ENCODE measurements at regions not wholly inside any gene's neighbourhood (a gene's known extent, or its start where the extent isn't known, plus 50 kb on each side); places are given as distances from the start of the nearest gene placed in this dataset.

DNA sequence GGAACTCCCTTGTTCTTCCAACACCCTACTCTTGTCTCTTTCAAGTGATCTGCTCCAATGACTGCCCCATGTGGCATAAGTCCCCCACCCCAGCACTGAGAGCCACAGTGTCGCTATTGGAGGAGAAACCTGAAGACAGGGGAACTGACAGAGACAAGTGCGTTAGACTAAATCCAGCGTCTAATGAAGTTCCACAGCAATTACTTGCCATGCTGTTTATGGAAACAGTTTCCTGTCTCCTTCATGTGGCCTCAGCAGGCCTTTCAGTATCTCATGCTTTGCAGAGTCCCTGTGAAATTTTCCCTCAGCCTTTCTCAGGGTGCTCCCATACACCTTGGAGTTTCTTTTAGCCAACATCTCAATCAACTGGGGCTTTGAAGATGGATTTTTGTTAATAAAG, 277.4 kb downstream of the ETS1 start (continued):
- TF ChIP-seq MAX (IDR thresholded peaks at IDR 0.05; ENCODE audit: low read depth, low read length) (no peak), YBX1 (IDR thresholded peaks at IDR 0.05) (no peak), BCLAF1 (IDR thresholded peaks at IDR 0.05) (no peak), RB1 (IDR thresholded peaks at IDR 0.05; ENCODE audit: borderline replicate concordance) (no peak), CBX3 (IDR thresholded peaks at IDR 0.05; ENCODE audit: borderline replicate concordance, low read depth) (no peak), HDAC2 (IDR thresholded peaks at IDR 0.05) (no peak), RELB (IDR thresholded peaks at IDR 0.05; ENCODE audit: low read depth) (no peak), CBFB (IDR thresholded peaks at IDR 0.05; ENCODE audit: low read depth) (no peak), ETV6 (conservative IDR thresholded peaks at IDR 0.05 in 1 of 2, IDR thresholded peaks at IDR 0.05 in 1 of 2; ENCODE audit: borderline replicate concordance in 1 of 2, low read depth in 1 of 2) (no peak), HDAC6 (IDR thresholded peaks at IDR 0.05; ENCODE audit: unreplicated experiment) (no peak)
- TF ChIP-seq, protein P1, sequence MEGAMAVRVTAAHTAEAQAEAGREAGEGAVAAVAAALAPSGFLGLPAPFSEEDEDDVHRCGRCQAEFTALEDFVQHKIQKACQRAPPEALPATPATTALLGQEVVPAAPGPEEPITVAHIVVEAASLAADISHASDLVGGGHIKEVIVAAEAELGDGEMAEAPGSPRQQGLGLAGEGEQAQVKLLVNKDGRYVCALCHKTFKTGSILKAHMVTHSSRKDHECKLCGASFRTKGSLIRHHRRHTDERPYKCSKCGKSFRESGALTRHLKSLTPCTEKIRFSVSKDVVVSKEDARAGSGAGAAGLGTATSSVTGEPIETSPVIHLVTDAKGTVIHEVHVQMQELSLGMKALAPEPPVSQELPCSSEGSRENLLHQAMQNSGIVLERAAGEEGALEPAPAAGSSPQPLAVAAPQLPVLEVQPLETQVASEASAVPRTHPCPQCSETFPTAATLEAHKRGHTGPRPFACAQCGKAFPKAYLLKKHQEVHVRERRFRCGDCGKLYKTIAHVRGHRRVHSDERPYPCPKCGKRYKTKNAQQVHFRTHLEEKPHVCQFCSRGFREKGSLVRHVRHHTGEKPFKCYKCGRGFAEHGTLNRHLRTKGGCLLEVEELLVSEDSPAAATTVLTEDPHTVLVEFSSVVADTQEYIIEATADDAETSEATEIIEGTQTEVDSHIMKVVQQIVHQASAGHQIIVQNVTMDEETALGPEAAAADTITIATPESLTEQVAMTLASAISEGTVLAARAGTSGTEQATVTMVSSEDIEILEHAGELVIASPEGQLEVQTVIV (IDR thresholded peaks at IDR 0.05; ENCODE audit: borderline replicate concordance, partially characterized antibody) = no peak
- TF ChIP-seq, protein P2, sequence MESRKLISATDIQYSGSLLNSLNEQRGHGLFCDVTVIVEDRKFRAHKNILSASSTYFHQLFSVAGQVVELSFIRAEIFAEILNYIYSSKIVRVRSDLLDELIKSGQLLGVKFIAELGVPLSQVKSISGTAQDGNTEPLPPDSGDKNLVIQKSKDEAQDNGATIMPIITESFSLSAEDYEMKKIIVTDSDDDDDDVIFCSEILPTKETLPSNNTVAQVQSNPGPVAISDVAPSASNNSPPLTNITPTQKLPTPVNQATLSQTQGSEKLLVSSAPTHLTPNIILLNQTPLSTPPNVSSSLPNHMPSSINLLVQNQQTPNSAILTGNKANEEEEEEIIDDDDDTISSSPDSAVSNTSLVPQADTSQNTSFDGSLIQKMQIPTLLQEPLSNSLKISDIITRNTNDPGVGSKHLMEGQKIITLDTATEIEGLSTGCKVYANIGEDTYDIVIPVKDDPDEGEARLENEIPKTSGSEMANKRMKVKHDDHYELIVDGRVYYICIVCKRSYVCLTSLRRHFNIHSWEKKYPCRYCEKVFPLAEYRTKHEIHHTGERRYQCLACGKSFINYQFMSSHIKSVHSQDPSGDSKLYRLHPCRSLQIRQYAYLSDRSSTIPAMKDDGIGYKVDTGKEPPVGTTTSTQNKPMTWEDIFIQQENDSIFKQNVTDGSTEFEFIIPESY (IDR thresholded peaks at IDR 0.05) = no peak
- TF ChIP-seq, protein P3, sequence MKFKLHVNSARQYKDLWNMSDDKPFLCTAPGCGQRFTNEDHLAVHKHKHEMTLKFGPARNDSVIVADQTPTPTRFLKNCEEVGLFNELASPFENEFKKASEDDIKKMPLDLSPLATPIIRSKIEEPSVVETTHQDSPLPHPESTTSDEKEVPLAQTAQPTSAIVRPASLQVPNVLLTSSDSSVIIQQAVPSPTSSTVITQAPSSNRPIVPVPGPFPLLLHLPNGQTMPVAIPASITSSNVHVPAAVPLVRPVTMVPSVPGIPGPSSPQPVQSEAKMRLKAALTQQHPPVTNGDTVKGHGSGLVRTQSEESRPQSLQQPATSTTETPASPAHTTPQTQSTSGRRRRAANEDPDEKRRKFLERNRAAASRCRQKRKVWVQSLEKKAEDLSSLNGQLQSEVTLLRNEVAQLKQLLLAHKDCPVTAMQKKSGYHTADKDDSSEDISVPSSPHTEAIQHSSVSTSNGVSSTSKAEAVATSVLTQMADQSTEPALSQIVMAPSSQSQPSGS (IDR thresholded peaks at IDR 0.05; ENCODE audit: low read length) = peak; percentile 67; the same call in 1 of the 2 replicates
- TF ChIP-seq, protein P4, sequence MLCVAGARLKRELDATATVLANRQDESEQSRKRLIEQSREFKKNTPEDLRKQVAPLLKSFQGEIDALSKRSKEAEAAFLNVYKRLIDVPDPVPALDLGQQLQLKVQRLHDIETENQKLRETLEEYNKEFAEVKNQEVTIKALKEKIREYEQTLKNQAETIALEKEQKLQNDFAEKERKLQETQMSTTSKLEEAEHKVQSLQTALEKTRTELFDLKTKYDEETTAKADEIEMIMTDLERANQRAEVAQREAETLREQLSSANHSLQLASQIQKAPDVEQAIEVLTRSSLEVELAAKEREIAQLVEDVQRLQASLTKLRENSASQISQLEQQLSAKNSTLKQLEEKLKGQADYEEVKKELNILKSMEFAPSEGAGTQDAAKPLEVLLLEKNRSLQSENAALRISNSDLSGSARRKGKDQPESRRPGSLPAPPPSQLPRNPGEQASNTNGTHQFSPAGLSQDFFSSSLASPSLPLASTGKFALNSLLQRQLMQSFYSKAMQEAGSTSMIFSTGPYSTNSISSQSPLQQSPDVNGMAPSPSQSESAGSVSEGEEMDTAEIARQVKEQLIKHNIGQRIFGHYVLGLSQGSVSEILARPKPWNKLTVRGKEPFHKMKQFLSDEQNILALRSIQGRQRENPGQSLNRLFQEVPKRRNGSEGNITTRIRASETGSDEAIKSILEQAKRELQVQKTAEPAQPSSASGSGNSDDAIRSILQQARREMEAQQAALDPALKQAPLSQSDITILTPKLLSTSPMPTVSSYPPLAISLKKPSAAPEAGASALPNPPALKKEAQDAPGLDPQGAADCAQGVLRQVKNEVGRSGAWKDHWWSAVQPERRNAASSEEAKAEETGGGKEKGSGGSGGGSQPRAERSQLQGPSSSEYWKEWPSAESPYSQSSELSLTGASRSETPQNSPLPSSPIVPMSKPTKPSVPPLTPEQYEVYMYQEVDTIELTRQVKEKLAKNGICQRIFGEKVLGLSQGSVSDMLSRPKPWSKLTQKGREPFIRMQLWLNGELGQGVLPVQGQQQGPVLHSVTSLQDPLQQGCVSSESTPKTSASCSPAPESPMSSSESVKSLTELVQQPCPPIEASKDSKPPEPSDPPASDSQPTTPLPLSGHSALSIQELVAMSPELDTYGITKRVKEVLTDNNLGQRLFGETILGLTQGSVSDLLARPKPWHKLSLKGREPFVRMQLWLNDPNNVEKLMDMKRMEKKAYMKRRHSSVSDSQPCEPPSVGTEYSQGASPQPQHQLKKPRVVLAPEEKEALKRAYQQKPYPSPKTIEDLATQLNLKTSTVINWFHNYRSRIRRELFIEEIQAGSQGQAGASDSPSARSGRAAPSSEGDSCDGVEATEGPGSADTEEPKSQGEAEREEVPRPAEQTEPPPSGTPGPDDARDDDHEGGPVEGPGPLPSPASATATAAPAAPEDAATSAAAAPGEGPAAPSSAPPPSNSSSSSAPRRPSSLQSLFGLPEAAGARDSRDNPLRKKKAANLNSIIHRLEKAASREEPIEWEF (IDR thresholded peaks at IDR 0.05; ENCODE audit: insufficient replicate concordance, low read depth, low read length) = no peak

Measured in GM12878 (cell line).